Tibial nerve (tissue), 4 donors: ENCODE measurements at regions not wholly inside any gene's neighbourhood (a gene's known extent, or its start where the extent isn't known, plus 50 kb on each side); places are given as distances from the start of the nearest gene placed in this dataset.
"Not testable (repeated sequence)": the region's sequence is repeated elsewhere in the genome, so short reads cannot be mapped to it uniquely, and the experiment has no call there.

Experiments
- CTCF ChIP-seq, 5 experiments: fragments of 200-600 bp in 3 of 5; fragments of 450-650 bp in 2 of 5; sonication (generic) in 3 of 5; IDR thresholded peaks; one replicate each; pipeline ENCODE4 v1.5.1; 2016 to 2019; ENCODE audit warnings: antibody characterized with exemption in 5 of 5, mild to moderate bottlenecking in 3 of 5, moderate library complexity in 2 of 5
- EP300 ChIP-seq, 2 donors: sonication (generic); formaldehyde crosslinking; IDR thresholded peaks; one replicate each; pipeline ENCODE4 v1.6.1; 2017; ENCODE audit warnings: antibody characterized with exemption in 2 of 2, mild to moderate bottlenecking in 1 of 2
- POLR2A ChIP-seq, 2 donors: fragments of 450-650 bp; IDR thresholded peaks; one replicate each; pipeline ENCODE4 v1.6.1; 2017; ENCODE audit warnings: antibody characterized with exemption in 2 of 2, mild to moderate bottlenecking in 2 of 2, moderate library complexity in 2 of 2

GRCh38 chrX:128954697-128955096, 568.6 kb downstream of the SMARCA1 start:
- TF ChIP-seq CTCF, POLR2A, EP300 (IDR thresholded peaks at IDR 0.05): not testable (repeated sequence)
